Vagina (tissue), 2 donors: ENCODE measurements at regions not wholly inside any gene's neighbourhood (a gene's known extent, or its start where the extent isn't known, plus 50 kb on each side); places are given as distances from the start of the nearest gene placed in this dataset.
"Not testable (repeated sequence)": the region's sequence is repeated elsewhere in the genome, so short reads cannot be mapped to it uniquely, and the experiment has no call there.

Experiments used
- DNase-seq, 2 donors: peaks; one replicate each; pipeline ENCODE4 v3.0.0-alpha.2; 2017; ENCODE audit errors: extremely low spot score in 2 of 2
- H3K27ac ChIP-seq: fragments of 200-600 bp; sonication (generic); one replicate; pipeline ENCODE4 v1.5.1; 2019
- H3K27me3 ChIP-seq: fragments of 200-600 bp; sonication (generic); one replicate; pipeline ENCODE4 v1.5.1; 2019
- H3K36me3 ChIP-seq, 2 donors: fragments of 200-600 bp; sonication (generic); one replicate each; pipeline ENCODE4 v1.5.1; 2017 to 2019
- H3K4me1 ChIP-seq: fragments of 200-600 bp; sonication (generic); one replicate; pipeline ENCODE4 v1.5.1; 2019
- H3K4me3 ChIP-seq, 2 donors: fragments of 200-600 bp; sonication (generic); 1 replicate in 1 of 2; 2 replicates in 1 of 2; pipeline ENCODE4 v1.5.1; 2016 to 2019
- H3K9me3 ChIP-seq: fragments of 200-600 bp; sonication (generic); one replicate; pipeline ENCODE4 v1.5.1; 2019
- POLR2A ChIP-seq, 2 donors: fragments of 450-650 bp; IDR thresholded peaks; one replicate each; pipeline ENCODE4 v1.6.1; 2017; ENCODE audit warnings: antibody characterized with exemption in 2 of 2, mild to moderate bottlenecking in 2 of 2, moderate library complexity in 2 of 2
- POLR2AphosphoS5 ChIP-seq, 2 donors: sonication (generic); formaldehyde crosslinking; IDR thresholded peaks; one replicate each; pipeline ENCODE4 v1.9.0; 2017; ENCODE audit warnings: antibody characterized with exemption in 2 of 2, mild to moderate bottlenecking in 2 of 2, low read depth in 1 of 2; ENCODE audit not compliant: insufficient read depth in 1 of 2
- intact Hi-C: fragments of 100-400 bp; cut with DNase I; formaldehyde crosslinking; loops from one replicate; pipeline ENCODE4 v1.15.1; 2023
- TF ChIP-seq, protein P1 (sequence below), 3 experiments: fragments of 450-650 bp in 2 of 3; fragments of 200-600 bp in 1 of 3; sonication (generic) in 1 of 3; IDR thresholded peaks; one replicate each; pipeline ENCODE4 v1.5.1; 2017 to 2019; ENCODE audit warnings: antibody characterized with exemption in 3 of 3, mild to moderate bottlenecking in 2 of 3, moderate library complexity in 2 of 3

DNA sequence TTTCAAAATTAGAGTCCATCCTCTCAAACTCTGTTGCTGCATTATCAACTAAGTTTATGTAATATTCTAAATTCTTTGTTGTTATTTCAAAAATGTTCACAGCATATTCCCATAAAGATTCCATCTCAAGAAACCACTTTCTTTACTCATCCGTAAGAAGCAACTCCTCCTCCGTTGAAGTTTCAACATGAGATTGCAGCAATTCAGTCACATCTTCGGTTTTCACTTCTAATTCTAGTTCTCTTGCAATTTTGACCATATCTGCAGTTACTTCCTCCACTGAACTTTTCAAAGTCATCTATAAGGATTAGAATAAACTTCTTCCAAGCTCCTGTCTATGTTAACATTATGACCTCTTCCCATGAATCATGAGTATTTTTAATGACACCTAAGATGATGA, 216.6 kb upstream of the SLC7A11 start:
- no peak overlapping the region for H3K27ac ChIP-seq
- intact Hi-C loops, result no loop called here
- no peaks in the 10 kb centered on the region for H3K27me3 ChIP-seq
- no peaks in the 10 kb centered on the region for H3K9me3 ChIP-seq
- TF ChIP-seq, protein P1, sequence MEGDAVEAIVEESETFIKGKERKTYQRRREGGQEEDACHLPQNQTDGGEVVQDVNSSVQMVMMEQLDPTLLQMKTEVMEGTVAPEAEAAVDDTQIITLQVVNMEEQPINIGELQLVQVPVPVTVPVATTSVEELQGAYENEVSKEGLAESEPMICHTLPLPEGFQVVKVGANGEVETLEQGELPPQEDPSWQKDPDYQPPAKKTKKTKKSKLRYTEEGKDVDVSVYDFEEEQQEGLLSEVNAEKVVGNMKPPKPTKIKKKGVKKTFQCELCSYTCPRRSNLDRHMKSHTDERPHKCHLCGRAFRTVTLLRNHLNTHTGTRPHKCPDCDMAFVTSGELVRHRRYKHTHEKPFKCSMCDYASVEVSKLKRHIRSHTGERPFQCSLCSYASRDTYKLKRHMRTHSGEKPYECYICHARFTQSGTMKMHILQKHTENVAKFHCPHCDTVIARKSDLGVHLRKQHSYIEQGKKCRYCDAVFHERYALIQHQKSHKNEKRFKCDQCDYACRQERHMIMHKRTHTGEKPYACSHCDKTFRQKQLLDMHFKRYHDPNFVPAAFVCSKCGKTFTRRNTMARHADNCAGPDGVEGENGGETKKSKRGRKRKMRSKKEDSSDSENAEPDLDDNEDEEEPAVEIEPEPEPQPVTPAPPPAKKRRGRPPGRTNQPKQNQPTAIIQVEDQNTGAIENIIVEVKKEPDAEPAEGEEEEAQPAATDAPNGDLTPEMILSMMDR (IDR thresholded peaks at IDR 0.05), result no peak
- no peak for TF ChIP-seq POLR2A (IDR thresholded peaks at IDR 0.05)
- TF ChIP-seq POLR2AphosphoS5 (IDR thresholded peaks at IDR 0.05; ENCODE audit: insufficient read depth in 1 of 2, low read depth in 1 of 2), result no peak
- H3K4me1 ChIP-seq, result no peaks in the 10 kb centered on the region
- H3K36me3 ChIP-seq, result no peaks in the 10 kb centered on the region
- no peak overlapping the region for H3K4me3 ChIP-seq
- DNase-seq, result no peak

DNA sequence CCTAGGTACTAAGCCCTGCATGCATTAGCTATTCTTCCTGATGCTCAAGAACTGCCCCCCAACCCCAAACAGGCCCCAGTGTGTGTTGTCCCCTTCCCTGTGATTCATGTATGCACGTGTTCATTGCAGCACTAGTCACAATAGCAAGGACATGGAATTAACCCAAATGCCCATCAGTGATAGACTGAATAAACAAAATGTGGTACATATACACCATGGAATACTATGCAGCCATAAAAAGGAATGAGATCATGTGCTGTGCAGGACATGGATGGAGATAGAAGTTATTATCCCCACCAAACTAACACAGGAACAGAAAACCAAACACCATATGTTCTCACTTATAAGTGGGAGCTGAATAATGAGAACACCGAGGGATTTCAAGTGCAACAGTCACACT, 214.2 kb upstream of the SLC7A11 start:
- H3K36me3 ChIP-seq, intact Hi-C loops, H3K4me3 ChIP-seq, H3K27me3 ChIP-seq, H3K4me1 ChIP-seq, H3K9me3 ChIP-seq, DNase-seq, H3K27ac ChIP-seq: not testable (repeated sequence)

DNA sequence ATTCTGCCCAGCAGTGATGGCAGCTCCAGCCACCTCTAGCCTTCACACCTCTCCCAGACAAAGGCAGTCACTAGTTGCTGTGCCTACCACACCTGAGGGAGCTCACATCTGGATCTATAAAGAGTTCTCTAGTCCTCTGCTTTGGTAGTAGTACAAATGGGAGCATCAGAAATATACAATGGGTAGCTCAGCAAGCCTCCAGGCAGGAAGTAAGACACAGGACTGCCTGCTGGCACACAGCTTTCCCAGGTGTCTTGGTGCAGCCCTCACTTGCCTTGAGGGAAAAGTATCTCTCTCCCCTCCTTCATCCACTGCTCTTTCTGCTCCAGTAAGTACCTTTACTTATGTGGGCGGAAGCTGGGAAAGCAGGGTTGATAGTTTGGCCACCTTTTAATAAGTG, 212.9 kb upstream of the SLC7A11 start:
- TF ChIP-seq POLR2A (IDR thresholded peaks at IDR 0.05) (no peak), POLR2AphosphoS5 (IDR thresholded peaks at IDR 0.05; ENCODE audit: insufficient read depth in 1 of 2, low read depth in 1 of 2) (no peak)
- TF ChIP-seq, protein P1 (IDR thresholded peaks at IDR 0.05), result no peak
- intact Hi-C loops, result no loop called here
- no peak for DNase-seq

DNA sequence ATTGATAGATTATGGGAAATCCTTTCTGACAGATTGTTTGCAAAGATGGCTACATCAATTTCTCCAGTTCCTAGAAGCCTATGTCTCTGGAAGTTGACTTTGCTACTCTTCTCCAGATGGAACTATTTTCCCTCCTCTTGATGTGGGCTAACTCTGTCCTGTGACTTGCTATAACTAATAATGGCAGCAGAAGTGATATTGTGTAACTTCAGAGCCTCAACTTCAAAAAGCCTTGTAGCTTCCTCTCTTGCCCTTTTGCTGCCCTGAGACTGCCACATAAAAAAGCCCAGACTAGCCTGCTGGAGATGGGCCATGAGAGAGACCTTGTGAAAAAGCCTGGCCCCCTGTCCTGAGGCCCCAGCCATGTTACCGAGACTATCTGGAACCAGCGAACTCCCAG, 210.7 kb upstream of the SLC7A11 start:
- DNase-seq, result no peak
- no peaks in the 10 kb centered on the region for H3K9me3 ChIP-seq
- intact Hi-C loops, result no loop called here
- TF ChIP-seq POLR2AphosphoS5 (IDR thresholded peaks at IDR 0.05; ENCODE audit: insufficient read depth in 1 of 2, low read depth in 1 of 2), result no peak
- TF ChIP-seq, protein P1 (IDR thresholded peaks at IDR 0.05), result no peak
- H3K27me3 ChIP-seq, result no peaks in the 10 kb centered on the region
- no peaks in the 10 kb centered on the region for H3K36me3 ChIP-seq
- H3K4me3 ChIP-seq, result no peak overlapping the region
- peaks cover 14% of the 10 kb centered on the region for H3K4me1 ChIP-seq
- H3K27ac ChIP-seq, result no peak overlapping the region

More for the DNA sequence above, 212.9 kb upstream of the SLC7A11 start:
- Histone ChIP-seq H3K4me1 (peaks cover 10% of the 10 kb centered on the region), H3K4me3 (no peak overlapping the region), H3K36me3 (no peaks in the 10 kb centered on the region), H3K27ac (no peak overlapping the region), H3K27me3 (no peaks in the 10 kb centered on the region), H3K9me3 (no peaks in the 10 kb centered on the region)

DNA sequence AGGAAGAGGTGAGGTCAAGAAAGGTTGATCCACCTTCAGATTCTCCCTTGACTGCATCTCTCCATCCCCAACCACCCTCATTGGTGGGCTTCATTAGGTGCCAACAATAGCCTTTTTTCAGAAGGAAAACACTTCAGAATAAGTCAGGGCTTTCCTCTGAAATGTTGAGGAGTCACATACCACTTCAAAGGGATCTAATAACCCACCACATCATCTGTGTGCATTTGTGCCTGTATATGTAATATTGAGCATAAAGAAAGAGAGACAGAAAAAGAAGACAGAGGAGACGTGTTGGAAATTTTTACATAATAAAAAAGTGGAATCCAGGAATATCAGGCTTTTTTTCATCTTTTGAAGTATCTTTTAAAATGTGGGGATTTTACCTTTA, 209.1 kb upstream of the SLC7A11 start:
- peaks cover 14% of the 10 kb centered on the region for H3K4me1 ChIP-seq
- H3K27ac ChIP-seq, result no peak overlapping the region
- H3K9me3 ChIP-seq, result no peaks in the 10 kb centered on the region
- intact Hi-C loops, result no loop called here
- no peaks in the 10 kb centered on the region for H3K36me3 ChIP-seq
- no peak overlapping the region for H3K4me3 ChIP-seq
- DNase-seq, result no peak
- TF ChIP-seq POLR2A (IDR thresholded peaks at IDR 0.05) (no peak), POLR2AphosphoS5 (IDR thresholded peaks at IDR 0.05; ENCODE audit: insufficient read depth in 1 of 2, low read depth in 1 of 2) (no peak)
- TF ChIP-seq, protein P1 (IDR thresholded peaks at IDR 0.05), result no peak
- H3K27me3 ChIP-seq, result no peaks in the 10 kb centered on the region
